ENCODE measurements at regions not wholly inside any gene's neighbourhood (a gene's known extent, or its start where the extent isn't known, plus 50 kb on each side); places are given as distances from the start of the nearest gene placed in this dataset.

DNA sequence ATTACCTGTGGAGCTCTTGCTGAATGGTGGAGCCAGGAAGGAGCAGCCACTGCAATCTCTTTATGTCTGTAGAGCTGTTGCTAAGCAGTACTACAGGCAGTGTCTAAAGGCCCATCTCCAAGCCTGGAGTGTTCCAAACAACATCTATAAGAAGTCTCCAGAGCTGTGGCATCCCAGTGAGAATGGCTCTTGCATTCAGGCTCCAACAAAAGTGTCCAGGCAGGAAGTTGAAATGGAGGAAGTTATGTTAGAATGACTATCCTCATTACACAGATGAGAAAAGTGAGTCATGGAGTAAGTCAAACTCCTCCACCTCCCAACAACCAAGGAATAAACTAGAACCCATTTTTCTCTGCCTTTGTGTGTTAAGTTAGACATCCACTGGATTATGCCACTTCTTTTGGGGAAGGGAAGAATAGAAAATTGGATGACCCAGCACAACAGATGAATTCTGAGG is 288.5 kb upstream of the STXBP5 start:
- TF ChIP-seq, protein P1, sequence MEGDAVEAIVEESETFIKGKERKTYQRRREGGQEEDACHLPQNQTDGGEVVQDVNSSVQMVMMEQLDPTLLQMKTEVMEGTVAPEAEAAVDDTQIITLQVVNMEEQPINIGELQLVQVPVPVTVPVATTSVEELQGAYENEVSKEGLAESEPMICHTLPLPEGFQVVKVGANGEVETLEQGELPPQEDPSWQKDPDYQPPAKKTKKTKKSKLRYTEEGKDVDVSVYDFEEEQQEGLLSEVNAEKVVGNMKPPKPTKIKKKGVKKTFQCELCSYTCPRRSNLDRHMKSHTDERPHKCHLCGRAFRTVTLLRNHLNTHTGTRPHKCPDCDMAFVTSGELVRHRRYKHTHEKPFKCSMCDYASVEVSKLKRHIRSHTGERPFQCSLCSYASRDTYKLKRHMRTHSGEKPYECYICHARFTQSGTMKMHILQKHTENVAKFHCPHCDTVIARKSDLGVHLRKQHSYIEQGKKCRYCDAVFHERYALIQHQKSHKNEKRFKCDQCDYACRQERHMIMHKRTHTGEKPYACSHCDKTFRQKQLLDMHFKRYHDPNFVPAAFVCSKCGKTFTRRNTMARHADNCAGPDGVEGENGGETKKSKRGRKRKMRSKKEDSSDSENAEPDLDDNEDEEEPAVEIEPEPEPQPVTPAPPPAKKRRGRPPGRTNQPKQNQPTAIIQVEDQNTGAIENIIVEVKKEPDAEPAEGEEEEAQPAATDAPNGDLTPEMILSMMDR (conservative IDR thresholded peaks at IDR 0.05 in 1 of 2, IDR thresholded peaks at IDR 0.05 in 1 of 2; ENCODE audit: extremely low read depth in 1 of 2, insufficient read depth in 1 of 2, low read depth in 1 of 2, low read length in 2 of 2): no peak
- TF ChIP-seq EZH2 (IDR thresholded peaks at IDR 0.05; ENCODE audit: borderline replicate concordance, low read length): no peak
